SK-N-SH treated with all-trans-retinoic acid at 6 μM for 48 hours (cell line): ENCODE measurements at regions not wholly inside any gene's neighbourhood (a gene's known extent, or its start where the extent isn't known, plus 50 kb on each side); places are given as distances from the start of the nearest gene placed in this dataset.

ENCODE experiments used
- ARNTL ChIP-seq: fragments of 450-650 bp; formaldehyde crosslinking; IDR thresholded peaks from 2 replicates; pipeline ENCODE4 v1.5.0; 2020; ENCODE audit warnings: low read depth, mild to moderate bottlenecking, moderate library complexity, borderline replicate concordance
- CREB5 ChIP-seq: fragments of 250-450 bp; sonication (Bioruptor Pico); IDR thresholded peaks from 2 replicates; pipeline ENCODE4 v1.5.1; 2020; ENCODE audit warnings: low read depth, mild to moderate bottlenecking, moderate library complexity
- GLIS3 ChIP-seq: fragments of 250-450 bp; sonication (Bioruptor Pico); IDR thresholded peaks from 2 replicates; pipeline ENCODE4 v1.5.0; 2020; ENCODE audit warnings: mild to moderate bottlenecking, moderate library complexity
- PATZ1 ChIP-seq: fragments of 250-450 bp; sonication (Bioruptor Pico); IDR thresholded peaks from 2 replicates; pipeline ENCODE4 v1.8.0; 2020; ENCODE audit warnings: mild to moderate bottlenecking, moderate library complexity, borderline replicate concordance
- POU6F1 ChIP-seq: fragments of 250-450 bp; sonication (Bioruptor Pico); IDR thresholded peaks from 2 replicates; pipeline ENCODE4 v1.8.0; 2021; ENCODE audit warnings: low read depth, mild to moderate bottlenecking, moderate library complexity, borderline replicate concordance
- RARB ChIP-seq: fragments of 250-450 bp; sonication (Bioruptor Pico); IDR thresholded peaks from 2 replicates; pipeline ENCODE4 v1.8.0; 2021; ENCODE audit warnings: mild to moderate bottlenecking, moderate library complexity
- ZNF565 ChIP-seq: fragments of 450-650 bp; formaldehyde crosslinking; conservative IDR thresholded peaks from 2 replicates; pipeline ENCODE4 v1.5.0; 2020; ENCODE audit warnings: low read depth, mild to moderate bottlenecking, moderate library complexity

- TF ChIP-seq GLIS3 (CRISPR knock-in tag) (no peak), PATZ1 (CRISPR knock-in tag) (no peak), RARB (CRISPR knock-in tag) (no peak), CREB5 (CRISPR knock-in tag) (no peak), ZNF565 (no peak), POU6F1 (no peak), ARNTL (no peak)
These were observed 90.6 kb upstream of the SPATA12 start for GRCh38 chr3:56969851-56970250.
